HepG2 (cell line): ENCODE measurements at regions not wholly inside any gene's neighbourhood (a gene's known extent, or its start where the extent isn't known, plus 50 kb on each side); places are given as distances from the start of the nearest gene placed in this dataset.
A peak's percentile ranks its signal among the peaks of the same experiment; 100 is the strongest.

Experiments used
- ATAC-seq: fragments of 200-7000 bp; cut with Tn5 transposase; 3 replicates; pipeline ENCODE4 v1.9.1; 2020; ENCODE audit warnings: mild to moderate bottlenecking, moderate library complexity
- BruUV-seq: library from RNA; stranded (reverse); fragments of 400-500 nt; replicated peaks from 2 replicates; lab custom pipeline; 2021; lab: Mats Ljungman, UMichigan
- CTCF ChIA-PET: fragments of 300-600 bp; formaldehyde crosslinking; extraction: SDS; loops from one replicate; lab custom pipeline; 2021; ENCODE audit warnings: low total read pairs, inconsistent platforms, low intra/inter-chr PET ratio; lab: Yijun Ruan, JAX
- POLR2A ChIA-PET: fragments of 350-600 bp; sonication (Branson Sonifier 250); formaldehyde crosslinking; loops from one replicate; lab custom pipeline; 2020; ENCODE audit warnings: antibody characterized with exemption, inconsistent platforms; lab: Yijun Ruan, JAX
- DNase-seq: peaks from one replicate; pipeline ENCODE4 v3.0.0-alpha.2; 2015; ENCODE audit warnings: low spot score
- FAIRE-seq: peaks from 3 replicates; lab custom pipeline; 2011; peaks lifted over from hg19 to GRCh38; lab: Jason Lieb, UNC
- H2AFZ ChIP-seq: one replicate; pipeline ENCODE4 v1.6.1; 2011; ENCODE audit warnings: low read length, inconsistent platforms
- H3K27ac ChIP-seq: fragments of 300-600 bp; 3 replicates; pipeline ENCODE4 v1.8.0; 2011; ENCODE audit warnings: mixed run types, mild to moderate bottlenecking, mixed read lengths, low read length, inconsistent platforms; ENCODE audit not compliant: insufficient read depth; ENCODE audit errors: extremely low read length
- H3K27me3 ChIP-seq, 2 experiments: fragments of 200-600 bp in 1 of 2; 2 replicates in 1 of 2; 3 replicates in 1 of 2; pipeline versions ENCODE4 v1.6.0 to v1.8.0; 2011; ENCODE audit warnings: low read length in 2 of 2, mild to moderate bottlenecking in 2 of 2, moderate library complexity in 2 of 2, inconsistent platforms in 1 of 2; ENCODE audit not compliant: insufficient read depth in 2 of 2, control insufficient read depth in 1 of 2
- H3K36me3 ChIP-seq, 2 experiments: fragments of 200-600 bp in 1 of 2; replicated peaks in 1 of 2; 2 replicates in 1 of 2; 3 replicates in 1 of 2; pipeline versions ENCODE4 v1.5.1 to v1.8.0; 2011; ENCODE audit warnings: low read length in 2 of 2, inconsistent platforms in 1 of 2; ENCODE audit not compliant: insufficient read depth in 2 of 2, control insufficient read depth in 1 of 2
- H3K4me1 ChIP-seq: 2 replicates; pipeline ENCODE4 v1.5.1; 2012; ENCODE audit warnings: low read length, inconsistent platforms; ENCODE audit not compliant: insufficient read depth
- H3K4me2 ChIP-seq: 2 replicates; pipeline ENCODE4 v1.6.0; 2011; ENCODE audit warnings: low read depth, low read length, inconsistent platforms
- H3K4me3 ChIP-seq, 3 experiments: fragments of 200-600 bp in 1 of 3; sonication (generic), shearing (Covaris generic) in 1 of 3; replicated peaks in 1 of 3; 2 replicates each; pipeline ENCODE4 v1.5.1; 2011 to 2016; ENCODE audit warnings: low read length in 3 of 3, inconsistent platforms in 2 of 3, low read depth in 2 of 3, mild to moderate bottlenecking in 2 of 3, control low read depth in 1 of 3, mixed read lengths in 1 of 3; ENCODE audit not compliant: insufficient read depth in 1 of 3
- H3K79me2 ChIP-seq: one replicate; pipeline ENCODE4 v1.6.1; 2011; ENCODE audit warnings: low read length, inconsistent platforms; ENCODE audit not compliant: insufficient read depth
- H3K9ac ChIP-seq: 2 replicates; pipeline ENCODE4 v1.6.0; 2011; ENCODE audit warnings: mild to moderate bottlenecking, low read depth, low read length, inconsistent platforms; ENCODE audit not compliant: insufficient read depth
- H3K9me3 ChIP-seq: 2 replicates; pipeline ENCODE4 v1.5.1; 2012; ENCODE audit warnings: mild to moderate bottlenecking, low read length
- H4K20me1 ChIP-seq: 2 replicates; pipeline ENCODE4 v1.6.0; 2011; ENCODE audit warnings: inconsistent platforms, mild to moderate bottlenecking, low read length, moderate library complexity; ENCODE audit not compliant: insufficient read depth
- CEBPB ChIP-seq: IDR thresholded peaks from 2 replicates; pipeline ENCODE4 v1.6.1; 2011; ENCODE audit warnings: low read depth, low read length, improper control_type of control experiment, borderline replicate concordance
- GABPA ChIP-seq, 2 experiments: IDR thresholded peaks; 2 replicates each; pipeline ENCODE4 v1.6.1; 2011 to 2016; ENCODE audit warnings: low read depth in 2 of 2, low read length in 1 of 2, missing biosample characterization in 1 of 2, missing genetic modification characterization in 1 of 2
- HIC2 ChIP-seq: sonication (generic); formaldehyde crosslinking; IDR thresholded peaks from 2 replicates; pipeline ENCODE4 v1.9.0; 2022; ENCODE audit warnings: low read depth, missing genetic modification reagents
- MEIS2 ChIP-seq: sonication (generic); formaldehyde crosslinking; IDR thresholded peaks from 2 replicates; pipeline ENCODE4 v1.9.0; 2021; ENCODE audit warnings: mild to moderate bottlenecking, missing genetic modification reagents
- NFATC3 ChIP-seq: sonication (generic); formaldehyde crosslinking; IDR thresholded peaks from 2 replicates; pipeline ENCODE4 v1.5.1; 2020; ENCODE audit warnings: mild to moderate bottlenecking, missing genetic modification reagents
- NFE2L2 ChIP-seq: fragments of 150-350 bp; IDR thresholded peaks from 2 replicates; pipeline ENCODE4 v1.6.1; 2014; ENCODE audit warnings: low read length
- ZNF333 ChIP-seq: sonication (generic); formaldehyde crosslinking; IDR thresholded peaks from 2 replicates; pipeline ENCODE4 v1.4.0; 2020; ENCODE audit warnings: mild to moderate bottlenecking, missing genetic modification reagents, borderline replicate concordance
- WGBS: methylation state at CpG from one replicate; pipeline ENCODE4 v1.1.6; 2017; ENCODE audit warnings: low lambda C conversion rate; 5-methylcytosine and 5-hydroxymethylcytosine counted together
- in situ Hi-C: cut with HindIII; loops from 2 replicates; pipeline ENCODE4 v1.10.0; 2017; ENCODE audit warnings: low pct_unique_long_range_greater_than_20kb; ENCODE audit not compliant: extremely low pct_ligation_motif_present
- intact Hi-C: fragments of 100-400 bp; cut with micrococcal nuclease; formaldehyde crosslinking; loops from one replicate; pipeline ENCODE4 v1.10.0; 2022; ENCODE audit not compliant: unreplicated experiment

DNA sequence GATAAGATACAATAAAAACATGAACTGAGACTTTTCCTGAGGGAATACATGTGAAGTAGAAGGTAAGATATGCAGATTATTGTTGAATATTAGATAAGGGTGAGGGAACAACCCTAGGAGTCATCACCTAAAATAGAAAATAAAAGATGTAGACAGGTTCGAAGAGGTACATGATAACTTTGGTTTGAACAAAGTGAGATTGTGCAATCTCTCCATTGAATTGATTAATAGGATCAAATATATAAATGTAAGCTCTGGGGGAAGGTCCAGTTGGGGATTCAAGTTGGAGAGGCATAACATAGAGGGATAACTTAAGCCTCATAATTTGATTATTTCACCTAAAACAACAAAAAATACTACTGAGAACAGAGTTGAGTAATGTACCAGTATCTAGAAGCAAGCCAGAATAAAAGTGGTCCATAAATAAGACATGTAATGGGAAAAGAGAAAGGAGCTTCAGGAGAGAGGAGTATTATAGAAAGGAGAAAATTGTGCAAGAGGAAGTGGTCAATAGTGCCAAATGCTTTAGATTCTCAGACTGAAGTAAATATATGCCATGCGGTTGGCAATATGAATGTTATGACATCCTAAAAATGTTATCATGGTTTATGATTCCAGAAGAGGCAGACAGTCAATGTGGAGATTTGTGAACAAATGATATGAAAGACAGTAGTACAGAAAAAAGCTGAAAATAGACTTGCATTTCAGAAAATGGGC is 282.3 kb upstream of the CHRM2 start:
- WGBS: 2% methylated on average over 2 of the region's 2 CpGs
- H3K4me3 ChIP-seq: no peak overlapping the region
- intact Hi-C loops: no loop called here
- no peak overlapping the region for H3K9ac ChIP-seq
- H3K27me3 ChIP-seq: no peaks in the 10 kb centered on the region
- ChIA-PET POLR2A (no interaction called here), CTCF (no interaction called here)
- peaks cover 48% of the 10 kb centered on the region for H3K9me3 ChIP-seq
- FAIRE-seq: no peak
- no peaks in the 10 kb centered on the region for H3K36me3 ChIP-seq
- no peak overlapping the region for H3K4me2 ChIP-seq
- no peak overlapping the region for H3K27ac ChIP-seq
- no peaks in the 10 kb centered on the region for H3K79me2 ChIP-seq
- H4K20me1 ChIP-seq: no peaks in the 10 kb centered on the region
- TF ChIP-seq MEIS2 (CRISPR knock-in tag) (no peak), NFATC3 (CRISPR knock-in tag) (no peak), HIC2 (CRISPR knock-in tag) (no peak), NFE2L2 (no peak), GABPA (IDR thresholded peaks at IDR 0.05; ENCODE audit: low read depth, low read length) (no peak), GABPA (CRISPR knock-in tag; IDR thresholded peaks at IDR 0.05; ENCODE audit: low read depth) (no peak), CEBPB (peak; percentile 27; the same call in 1 of the 2 replicates), ZNF333 (CRISPR knock-in tag) (no peak)
- no peak for ATAC-seq
- H2AFZ ChIP-seq: no peak overlapping the region
- no peak for DNase-seq
- BruUV-seq: no TSS peak
- no peaks in the 10 kb centered on the region for H3K4me1 ChIP-seq
- in situ Hi-C loops: no loop called here
